ENCODE measurements at regions not wholly inside any gene's neighbourhood (a gene's known extent, or its start where the extent isn't known, plus 50 kb on each side); places are given as distances from the start of the nearest gene placed in this dataset.

GRCh38 chr5:54738118-54738972 lies 220.8 kb downstream of the SNX18 start:
- TF ChIP-seq POLR2A (IDR thresholded peaks at IDR 0.05): no peak
- TF ChIP-seq, protein P1, sequence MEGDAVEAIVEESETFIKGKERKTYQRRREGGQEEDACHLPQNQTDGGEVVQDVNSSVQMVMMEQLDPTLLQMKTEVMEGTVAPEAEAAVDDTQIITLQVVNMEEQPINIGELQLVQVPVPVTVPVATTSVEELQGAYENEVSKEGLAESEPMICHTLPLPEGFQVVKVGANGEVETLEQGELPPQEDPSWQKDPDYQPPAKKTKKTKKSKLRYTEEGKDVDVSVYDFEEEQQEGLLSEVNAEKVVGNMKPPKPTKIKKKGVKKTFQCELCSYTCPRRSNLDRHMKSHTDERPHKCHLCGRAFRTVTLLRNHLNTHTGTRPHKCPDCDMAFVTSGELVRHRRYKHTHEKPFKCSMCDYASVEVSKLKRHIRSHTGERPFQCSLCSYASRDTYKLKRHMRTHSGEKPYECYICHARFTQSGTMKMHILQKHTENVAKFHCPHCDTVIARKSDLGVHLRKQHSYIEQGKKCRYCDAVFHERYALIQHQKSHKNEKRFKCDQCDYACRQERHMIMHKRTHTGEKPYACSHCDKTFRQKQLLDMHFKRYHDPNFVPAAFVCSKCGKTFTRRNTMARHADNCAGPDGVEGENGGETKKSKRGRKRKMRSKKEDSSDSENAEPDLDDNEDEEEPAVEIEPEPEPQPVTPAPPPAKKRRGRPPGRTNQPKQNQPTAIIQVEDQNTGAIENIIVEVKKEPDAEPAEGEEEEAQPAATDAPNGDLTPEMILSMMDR (IDR thresholded peaks at IDR 0.05): no peak
- no peak overlapping the region for H3K4me3 ChIP-seq (ENCODE audit: low read depth, poor library complexity, severe bottlenecking)
- 64 to 66% methylated on average over 6 of the region's 6 CpGs for WGBS, 2 donors
- DNase-seq (ENCODE audit: low spot score in 2 of 2): peak; percentile 62 to 94
- intact Hi-C loops (cut with DNase I; ENCODE audit: low total_unique reads): no loop called here

DNA sequence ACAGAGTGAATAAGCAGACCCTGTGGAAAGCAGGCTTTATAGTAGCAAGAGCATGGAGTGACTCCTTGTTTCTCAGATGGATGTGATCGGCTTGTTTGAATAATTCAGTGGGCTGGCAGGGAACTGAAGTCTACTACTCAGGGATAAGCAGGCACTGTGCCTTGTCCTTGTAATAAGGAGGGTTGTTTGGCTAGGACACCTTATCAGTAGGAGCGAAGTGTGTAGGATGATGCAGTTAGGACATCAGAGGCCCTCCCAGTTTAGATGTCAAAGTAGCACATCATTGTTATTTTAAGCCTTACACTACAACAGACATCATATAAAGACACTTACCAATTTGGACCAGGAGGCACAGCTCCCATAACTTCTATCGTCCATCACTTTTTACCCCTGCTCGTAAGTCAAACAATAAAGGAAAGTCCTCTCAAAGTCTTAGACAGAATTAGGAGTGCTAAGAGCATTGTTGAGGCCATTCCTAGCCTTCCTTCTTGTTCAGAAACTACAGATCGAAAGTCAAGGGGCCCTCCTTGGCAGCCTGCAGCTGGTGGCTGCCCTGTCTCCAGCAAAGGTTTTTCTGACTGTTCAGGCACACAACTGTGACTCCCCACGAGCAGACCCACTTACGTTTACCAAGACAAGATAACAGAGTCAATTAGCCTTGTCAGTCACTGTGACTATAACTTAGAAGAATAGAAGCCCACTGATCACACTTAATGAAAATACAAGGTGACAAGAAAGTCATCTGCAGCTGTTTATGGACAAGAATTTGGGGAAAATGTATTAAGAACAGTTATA lies 218.6 kb downstream of the SNX18 start:
- H3K4me3 ChIP-seq (ENCODE audit: low read depth, poor library complexity, severe bottlenecking): no peak overlapping the region
- 91 to 94% methylated on average over 7 of the region's 7 CpGs for WGBS, 2 donors
- intact Hi-C loops (cut with DNase I; ENCODE audit: low total_unique reads): no loop called here
- no peak for TF ChIP-seq POLR2A (IDR thresholded peaks at IDR 0.05)
- TF ChIP-seq, protein P1 (IDR thresholded peaks at IDR 0.05): no peak
- no peak for DNase-seq (ENCODE audit: low spot score in 2 of 2)

DNA sequence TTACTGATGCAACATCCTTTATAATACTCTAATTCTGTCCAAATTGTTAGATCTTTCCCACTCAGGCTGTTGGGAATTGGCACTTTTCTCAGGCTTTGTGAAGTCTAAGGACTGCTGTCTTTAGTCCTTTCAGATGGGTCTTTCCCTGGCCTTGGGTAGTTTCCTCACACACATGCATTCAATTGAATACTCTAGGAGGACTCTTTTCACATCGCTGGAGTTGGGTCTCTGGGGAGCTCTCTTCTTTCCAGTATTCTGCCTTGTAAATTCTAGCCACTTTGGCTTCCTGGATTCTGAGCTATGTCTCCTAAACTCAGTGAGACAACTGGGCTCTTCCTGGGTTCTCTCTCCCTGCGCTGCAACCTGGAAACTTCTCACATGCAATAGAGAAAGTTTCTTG lies 215.5 kb downstream of the SNX18 start:
- intact Hi-C loops (cut with DNase I; ENCODE audit: low total_unique reads): no loop called here
- WGBS, 2 donors: 48 to 56% methylated on average over 2 of the region's 2 CpGs
- DNase-seq (ENCODE audit: low spot score in 2 of 2): no peak
- TF ChIP-seq, protein P1 (IDR thresholded peaks at IDR 0.05): no peak
- TF ChIP-seq POLR2A (IDR thresholded peaks at IDR 0.05): no peak
- H3K4me3 ChIP-seq (ENCODE audit: low read depth, poor library complexity, severe bottlenecking): no peak overlapping the region

- no peak for DNase-seq (ENCODE audit: low spot score in 2 of 2)
- no peak overlapping the region for H3K4me3 ChIP-seq (ENCODE audit: low read depth, poor library complexity, severe bottlenecking)
- intact Hi-C loops (cut with DNase I; ENCODE audit: low total_unique reads): no loop called here
- no peak for TF ChIP-seq POLR2A (IDR thresholded peaks at IDR 0.05)
- TF ChIP-seq, protein P1 (IDR thresholded peaks at IDR 0.05): no peak
- 71 to 86% methylated on average over 1 of the region's 1 CpG for WGBS, 2 donors
Measured at GRCh38 chr5:54732108-54732507, 214.5 kb downstream of the SNX18 start.

DNA sequence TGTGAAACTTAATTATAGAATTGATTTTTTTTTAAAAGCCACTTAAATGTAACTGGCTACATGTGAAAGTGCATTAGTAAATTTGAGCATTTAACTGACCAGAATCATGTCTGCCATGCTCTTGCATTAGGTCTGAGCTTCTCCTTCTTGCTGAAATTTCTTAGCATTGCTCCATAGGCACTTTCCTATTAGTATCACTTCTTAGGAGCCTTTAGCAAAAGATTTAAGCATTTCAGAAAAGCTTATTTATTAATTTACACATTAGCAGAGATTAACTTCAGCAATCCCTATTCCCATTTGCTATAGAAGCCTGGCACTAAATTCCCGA lies 211.0 kb downstream of the SNX18 start:
- intact Hi-C loops (cut with DNase I; ENCODE audit: low total_unique reads): no loop called here
- DNase-seq (ENCODE audit: low spot score in 2 of 2): no peak
- H3K4me3 ChIP-seq (ENCODE audit: low read depth, poor library complexity, severe bottlenecking): no peak overlapping the region
- WGBS, 2 donors: 85 to 97% methylated on average over 1 of the region's 1 CpG
- no peak for TF ChIP-seq POLR2A (IDR thresholded peaks at IDR 0.05)
- TF ChIP-seq, protein P1 (IDR thresholded peaks at IDR 0.05): no peak

Data from lower leg skin (tissue), 4 donors.